ENCODE measurements at regions not wholly inside any gene's neighbourhood (a gene's known extent, or its start where the extent isn't known, plus 50 kb on each side); places are given as distances from the start of the nearest gene placed in this dataset.

- Histone ChIP-seq H3K4me1 (ENCODE audit: control insufficient read depth in 1 of 2, insufficient read depth in 2 of 2, low read length in 2 of 2) (peaks cover 0 to 5% of the 10 kb centered on the region in 2 donors), H3K27me3 (ENCODE audit: low read depth, low read length) (no peaks in the 10 kb centered on the region), H3K9me3 (ENCODE audit: control insufficient read depth in 1 of 2, low read length in 2 of 2) (no peaks in the 10 kb centered on the region), H3K4me3 (ENCODE audit: low read depth in 1 of 2, low read length in 2 of 2) (no peak overlapping the region), H3K36me3 (ENCODE audit: control insufficient read depth in 1 of 2, insufficient read depth in 2 of 2, low read length in 2 of 2) (no peaks in the 10 kb centered on the region), H3K27ac (ENCODE audit: low read length) (no peak overlapping the region)
Observed at GRCh38 chr10:60728056-60728455, 50.2 kb upstream of the CDK1 start.

DNA sequence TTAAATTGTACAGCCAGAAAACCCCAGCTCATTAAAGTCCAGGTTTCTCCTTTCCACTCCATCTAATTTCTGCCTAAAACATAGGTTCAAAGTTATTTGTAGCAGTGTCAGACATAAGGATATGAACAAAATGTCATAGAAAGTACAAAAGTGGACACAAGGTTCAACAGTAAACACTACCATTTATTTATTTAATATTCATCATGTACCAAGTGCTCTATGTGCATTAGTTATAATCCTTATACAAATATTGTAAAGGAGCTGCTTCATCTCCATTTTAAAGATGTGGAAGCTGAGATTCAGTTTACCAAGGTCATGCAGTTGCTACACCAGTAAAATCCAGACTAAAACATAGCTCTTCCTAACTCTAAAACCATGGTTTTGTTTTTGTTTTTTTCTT lies 52.0 kb upstream of the CDK1 start:
- Histone ChIP-seq H3K9me3 (ENCODE audit: control insufficient read depth in 1 of 2, low read length in 2 of 2) (no peaks in the 10 kb centered on the region), H3K4me3 (ENCODE audit: low read depth in 1 of 2, low read length in 2 of 2) (no peak overlapping the region), H3K27ac (ENCODE audit: low read length) (no peak overlapping the region), H3K4me1 (ENCODE audit: control insufficient read depth in 1 of 2, insufficient read depth in 2 of 2, low read length in 2 of 2) (no peaks in the 10 kb centered on the region), H3K36me3 (ENCODE audit: control insufficient read depth in 1 of 2, insufficient read depth in 2 of 2, low read length in 2 of 2) (no peaks in the 10 kb centered on the region), H3K27me3 (ENCODE audit: low read depth, low read length) (no peaks in the 10 kb centered on the region)

GRCh38 chr10:60722623-60723022 lies 55.7 kb upstream of the CDK1 start:
- Histone ChIP-seq H3K4me1 (ENCODE audit: control insufficient read depth in 1 of 2, insufficient read depth in 2 of 2, low read length in 2 of 2) (no peaks in the 10 kb centered on the region), H3K27me3 (ENCODE audit: low read depth, low read length) (no peaks in the 10 kb centered on the region), H3K36me3 (ENCODE audit: control insufficient read depth in 1 of 2, insufficient read depth in 2 of 2, low read length in 2 of 2) (no peaks in the 10 kb centered on the region), H3K9me3 (ENCODE audit: control insufficient read depth in 1 of 2, low read length in 2 of 2) (no peaks in the 10 kb centered on the region), H3K27ac (ENCODE audit: low read length) (no peak overlapping the region), H3K4me3 (ENCODE audit: low read depth in 1 of 2, low read length in 2 of 2) (no peak overlapping the region)

GRCh38 chr10:60719721-60720120 lies 58.6 kb upstream of the CDK1 start:
- no peaks in the 10 kb centered on the region for H3K27me3 ChIP-seq (ENCODE audit: low read depth, low read length)
- H3K27ac ChIP-seq (ENCODE audit: low read length) = no peak overlapping the region
- no peaks in the 10 kb centered on the region for H3K4me1 ChIP-seq (ENCODE audit: control insufficient read depth in 1 of 2, insufficient read depth in 2 of 2, low read length in 2 of 2)
- H3K36me3 ChIP-seq (ENCODE audit: control insufficient read depth in 1 of 2, insufficient read depth in 2 of 2, low read length in 2 of 2) = no peaks in the 10 kb centered on the region
- H3K9me3 ChIP-seq (ENCODE audit: control insufficient read depth in 1 of 2, low read length in 2 of 2) = no peaks in the 10 kb centered on the region
- no peak overlapping the region for H3K4me3 ChIP-seq (ENCODE audit: low read depth in 1 of 2, low read length in 2 of 2)

GRCh38 chr10:60718886-60719285 lies 59.4 kb upstream of the CDK1 start:
- no peak overlapping the region for H3K4me3 ChIP-seq (ENCODE audit: low read depth in 1 of 2, low read length in 2 of 2)

DNA sequence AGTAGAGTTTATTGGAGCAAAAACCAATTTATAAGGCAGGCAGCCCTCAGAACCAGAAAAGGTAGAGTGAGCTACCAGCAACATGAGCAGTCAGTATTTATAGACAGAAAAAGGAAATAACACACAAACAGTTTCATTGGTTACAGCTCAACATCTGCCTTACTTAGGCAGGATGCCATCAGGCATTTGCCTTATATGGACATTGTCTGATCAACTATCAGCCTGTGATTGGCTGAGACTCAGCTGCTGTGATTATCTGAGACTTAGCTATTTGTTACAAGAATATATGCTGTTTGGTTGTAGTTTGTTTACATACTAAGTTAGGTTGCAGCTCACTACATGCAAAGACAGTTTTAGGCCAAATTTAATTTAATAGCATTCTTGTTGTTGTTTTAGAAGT lies 60.4 kb upstream of the CDK1 start:
- Histone ChIP-seq H3K27me3 (ENCODE audit: low read depth, low read length) (no peaks in the 10 kb centered on the region), H3K4me3 (ENCODE audit: low read depth in 1 of 2, low read length in 2 of 2) (no peak overlapping the region), H3K36me3 (ENCODE audit: control insufficient read depth in 1 of 2, insufficient read depth in 2 of 2, low read length in 2 of 2) (no peaks in the 10 kb centered on the region), H3K4me1 (ENCODE audit: control insufficient read depth in 1 of 2, insufficient read depth in 2 of 2, low read length in 2 of 2) (no peaks in the 10 kb centered on the region), H3K9me3 (ENCODE audit: control insufficient read depth in 1 of 2, low read length in 2 of 2) (no peaks in the 10 kb centered on the region), H3K27ac (ENCODE audit: low read length) (no peak overlapping the region)

More at GRCh38 chr10:60718886-60719285, 59.4 kb upstream of the CDK1 start:
- H3K36me3 ChIP-seq (ENCODE audit: control insufficient read depth in 1 of 2, insufficient read depth in 2 of 2, low read length in 2 of 2) = no peaks in the 10 kb centered on the region
- H3K4me1 ChIP-seq (ENCODE audit: control insufficient read depth in 1 of 2, insufficient read depth in 2 of 2, low read length in 2 of 2) = no peaks in the 10 kb centered on the region
- H3K27me3 ChIP-seq (ENCODE audit: low read depth, low read length) = no peaks in the 10 kb centered on the region
- H3K9me3 ChIP-seq (ENCODE audit: control insufficient read depth in 1 of 2, low read length in 2 of 2) = no peaks in the 10 kb centered on the region
- no peak overlapping the region for H3K27ac ChIP-seq (ENCODE audit: low read length)

DNA sequence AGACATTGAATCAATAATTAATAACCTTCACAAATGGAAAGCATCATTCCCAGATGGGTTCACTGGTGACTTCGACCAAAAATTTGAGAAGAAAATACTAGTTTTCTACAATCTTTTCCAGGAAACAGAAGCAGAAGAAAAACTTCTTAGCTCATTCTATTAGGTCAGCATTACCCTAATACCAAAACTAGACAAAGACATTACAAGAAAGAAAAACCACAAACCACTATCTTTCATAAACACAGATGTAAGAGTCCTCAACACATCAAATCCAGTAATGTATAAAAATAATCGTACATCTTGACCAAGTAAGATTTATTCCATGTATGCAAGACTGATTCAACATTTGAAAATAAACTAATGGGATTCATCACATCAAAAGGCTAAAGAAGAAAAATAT lies 64.0 kb upstream of the CDK1 start:
- H3K4me3 ChIP-seq (ENCODE audit: low read depth in 1 of 2, low read length in 2 of 2) = no peak overlapping the region
- no peaks in the 10 kb centered on the region for H3K9me3 ChIP-seq (ENCODE audit: control insufficient read depth in 1 of 2, low read length in 2 of 2)
- no peaks in the 10 kb centered on the region for H3K4me1 ChIP-seq (ENCODE audit: control insufficient read depth in 1 of 2, insufficient read depth in 2 of 2, low read length in 2 of 2)
- no peak overlapping the region for H3K27ac ChIP-seq (ENCODE audit: low read length)
- no peaks in the 10 kb centered on the region for H3K36me3 ChIP-seq (ENCODE audit: control insufficient read depth in 1 of 2, insufficient read depth in 2 of 2, low read length in 2 of 2)
- H3K27me3 ChIP-seq (ENCODE audit: low read depth, low read length) = no peaks in the 10 kb centered on the region

GRCh38 chr10:60711496-60711895 lies 66.8 kb upstream of the CDK1 start:
- no peak overlapping the region for H3K4me3 ChIP-seq (ENCODE audit: low read depth in 1 of 2, low read length in 2 of 2)
- no peak overlapping the region for H3K27ac ChIP-seq (ENCODE audit: low read length)
- no peaks in the 10 kb centered on the region for H3K9me3 ChIP-seq (ENCODE audit: control insufficient read depth in 1 of 2, low read length in 2 of 2)
- no peaks in the 10 kb centered on the region for H3K4me1 ChIP-seq (ENCODE audit: control insufficient read depth in 1 of 2, insufficient read depth in 2 of 2, low read length in 2 of 2)
- no peaks in the 10 kb centered on the region for H3K36me3 ChIP-seq (ENCODE audit: control insufficient read depth in 1 of 2, insufficient read depth in 2 of 2, low read length in 2 of 2)
- H3K27me3 ChIP-seq (ENCODE audit: low read depth, low read length) = no peaks in the 10 kb centered on the region

GRCh38 chr10:60710041-60710440 lies 68.2 kb upstream of the CDK1 start:
- Histone ChIP-seq H3K9me3 (ENCODE audit: control insufficient read depth in 1 of 2, low read length in 2 of 2) (no peaks in the 10 kb centered on the region), H3K4me3 (ENCODE audit: low read depth in 1 of 2, low read length in 2 of 2) (no peak overlapping the region), H3K36me3 (ENCODE audit: control insufficient read depth in 1 of 2, insufficient read depth in 2 of 2, low read length in 2 of 2) (no peaks in the 10 kb centered on the region), H3K27ac (ENCODE audit: low read length) (no peak overlapping the region), H3K4me1 (ENCODE audit: control insufficient read depth in 1 of 2, insufficient read depth in 2 of 2, low read length in 2 of 2) (no peaks in the 10 kb centered on the region), H3K27me3 (ENCODE audit: low read depth, low read length) (no peaks in the 10 kb centered on the region)

- Histone ChIP-seq H3K27me3 (ENCODE audit: low read depth, low read length) (no peaks in the 10 kb centered on the region), H3K27ac (ENCODE audit: low read length) (no peak overlapping the region), H3K4me1 (ENCODE audit: control insufficient read depth in 1 of 2, insufficient read depth in 2 of 2, low read length in 2 of 2) (no peaks in the 10 kb centered on the region), H3K36me3 (ENCODE audit: control insufficient read depth in 1 of 2, insufficient read depth in 2 of 2, low read length in 2 of 2) (no peaks in the 10 kb centered on the region), H3K4me3 (ENCODE audit: low read depth in 1 of 2, low read length in 2 of 2) (no peak overlapping the region), H3K9me3 (ENCODE audit: control insufficient read depth in 1 of 2, low read length in 2 of 2) (no peaks in the 10 kb centered on the region)
Observed at GRCh38 chr10:60708666-60709065, 69.6 kb upstream of the CDK1 start.

DNA sequence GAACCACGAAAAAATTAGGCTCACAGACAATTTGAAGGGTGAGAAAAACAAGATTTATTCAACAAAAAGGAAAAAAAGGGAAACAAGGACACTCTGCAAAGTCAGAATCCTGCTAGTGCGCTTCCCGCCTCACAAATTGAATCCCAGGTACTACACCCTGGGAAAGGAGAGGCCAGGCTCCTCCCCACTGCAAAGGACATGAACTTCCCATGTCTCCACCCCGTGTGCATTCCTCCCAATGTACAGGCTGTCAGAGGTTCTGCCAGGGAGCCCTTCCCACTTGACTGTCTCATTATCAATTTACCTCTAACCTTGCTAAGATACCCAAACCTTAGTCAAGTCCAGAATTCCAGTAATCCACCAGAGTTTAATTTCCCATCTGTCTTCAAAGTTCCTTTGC lies 70.4 kb upstream of the CDK1 start:
- H3K27ac ChIP-seq (ENCODE audit: low read length) = no peak overlapping the region
- H3K4me3 ChIP-seq (ENCODE audit: low read depth in 1 of 2, low read length in 2 of 2) = no peak overlapping the region
- no peaks in the 10 kb centered on the region for H3K36me3 ChIP-seq (ENCODE audit: control insufficient read depth in 1 of 2, insufficient read depth in 2 of 2, low read length in 2 of 2)
- no peaks in the 10 kb centered on the region for H3K27me3 ChIP-seq (ENCODE audit: low read depth, low read length)
- no peaks in the 10 kb centered on the region for H3K9me3 ChIP-seq (ENCODE audit: control insufficient read depth in 1 of 2, low read length in 2 of 2)
- H3K4me1 ChIP-seq (ENCODE audit: control insufficient read depth in 1 of 2, insufficient read depth in 2 of 2, low read length in 2 of 2) = no peaks in the 10 kb centered on the region

DNA sequence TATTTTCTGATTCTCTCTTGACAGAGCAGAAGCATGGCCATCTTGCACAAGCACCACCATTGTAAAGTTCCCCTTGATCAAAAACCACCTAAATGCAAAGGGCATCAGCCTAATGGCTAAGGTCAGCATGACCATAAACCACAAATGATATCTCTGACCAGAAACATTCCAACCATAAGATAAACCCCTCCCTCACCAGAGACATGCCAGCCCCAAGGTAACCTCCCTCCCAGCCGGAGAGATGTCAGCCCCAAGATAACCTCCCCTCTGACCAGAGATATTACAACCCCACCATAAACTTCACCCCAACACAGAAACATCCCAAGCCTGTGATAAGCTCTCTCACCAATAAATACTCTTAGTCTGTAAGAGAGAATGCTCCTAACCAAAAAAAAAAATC lies 72.1 kb upstream of the CDK1 start:
- no peaks in the 10 kb centered on the region for H3K4me1 ChIP-seq (ENCODE audit: control insufficient read depth in 1 of 2, insufficient read depth in 2 of 2, low read length in 2 of 2)
- H3K36me3 ChIP-seq (ENCODE audit: control insufficient read depth in 1 of 2, insufficient read depth in 2 of 2, low read length in 2 of 2) = no peaks in the 10 kb centered on the region
- no peak overlapping the region for H3K4me3 ChIP-seq (ENCODE audit: low read depth in 1 of 2, low read length in 2 of 2)
- no peaks in the 10 kb centered on the region for H3K27me3 ChIP-seq (ENCODE audit: low read depth, low read length)
- H3K9me3 ChIP-seq (ENCODE audit: control insufficient read depth in 1 of 2, low read length in 2 of 2) = no peaks in the 10 kb centered on the region
- H3K27ac ChIP-seq (ENCODE audit: low read length) = no peak overlapping the region
